CD1c-positive myeloid dendritic cell (primary cell): ENCODE measurements at regions not wholly inside any gene's neighbourhood (a gene's known extent, or its start where the extent isn't known, plus 50 kb on each side); places are given as distances from the start of the nearest gene placed in this dataset.
"Not testable (repeated sequence)": the region's sequence is repeated elsewhere in the genome, so short reads cannot be mapped to it uniquely, and the experiment has no call there.

Experiments used
- DNase-seq: peaks from one replicate; pipeline ENCODE4 v3.0.0-alpha.2; 2016; ENCODE audit errors: extremely low spot score

DNA sequence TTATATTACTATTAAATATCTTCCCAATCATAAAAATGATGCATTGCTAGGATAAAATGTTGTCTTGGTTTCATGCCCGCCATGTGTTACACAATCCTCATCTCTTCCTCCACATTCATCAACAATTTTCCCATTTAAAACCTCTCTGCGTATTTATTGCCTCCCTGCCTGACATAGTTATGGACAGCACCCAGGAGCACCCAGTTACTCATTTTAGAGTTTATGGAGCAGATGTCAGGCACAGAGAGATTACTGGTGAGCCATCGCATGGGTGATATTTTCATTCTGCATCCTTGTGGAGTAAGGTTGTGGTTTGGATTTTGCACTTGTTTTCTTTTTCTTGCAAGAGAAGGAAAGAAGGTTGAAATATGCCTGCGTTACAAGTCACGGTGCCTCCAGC is 116.7 kb upstream of the NPAS2 start:
- DNase-seq = no peak

DNA sequence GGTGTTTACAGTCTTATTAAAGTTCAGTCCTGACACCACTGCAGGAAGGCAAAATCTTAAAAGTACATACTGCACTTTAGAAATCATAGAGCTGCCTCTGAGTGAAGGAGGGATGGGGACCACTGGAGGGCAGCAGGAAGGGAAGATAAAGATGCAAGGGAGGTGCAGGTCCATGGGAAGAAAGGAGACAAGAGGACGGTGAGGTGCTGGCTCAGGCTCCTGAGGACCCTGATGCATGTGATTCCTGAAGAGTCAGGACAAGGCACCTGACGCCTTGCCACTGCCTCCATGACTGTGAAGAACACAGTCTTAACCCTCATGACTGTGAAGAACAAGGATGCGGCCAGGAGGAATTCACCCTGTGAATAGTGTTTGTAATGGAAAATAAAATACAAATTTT is 116.2 kb upstream of the NPAS2 start:
- no peak for DNase-seq

DNA sequence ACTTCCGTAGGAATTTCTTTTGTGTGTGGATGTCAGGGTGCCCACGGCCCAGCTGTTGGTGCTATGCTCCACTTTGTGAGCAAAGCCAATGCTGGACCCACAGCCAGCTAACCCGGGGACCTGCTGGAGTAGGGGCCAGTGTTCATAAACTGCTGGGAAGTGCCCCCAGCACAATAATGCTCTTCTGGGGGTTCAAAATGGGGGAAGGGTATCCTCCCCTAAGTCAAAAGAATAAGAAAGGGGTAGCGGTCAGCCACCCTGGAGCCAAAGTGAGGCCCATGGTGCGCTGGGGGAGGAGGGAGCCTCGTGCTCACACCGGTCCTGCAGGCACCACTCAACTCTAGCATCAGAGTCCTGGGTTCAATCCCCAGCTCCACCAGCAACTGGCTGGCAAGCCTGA is 115.8 kb upstream of the NPAS2 start:
- DNase-seq = no peak

DNA sequence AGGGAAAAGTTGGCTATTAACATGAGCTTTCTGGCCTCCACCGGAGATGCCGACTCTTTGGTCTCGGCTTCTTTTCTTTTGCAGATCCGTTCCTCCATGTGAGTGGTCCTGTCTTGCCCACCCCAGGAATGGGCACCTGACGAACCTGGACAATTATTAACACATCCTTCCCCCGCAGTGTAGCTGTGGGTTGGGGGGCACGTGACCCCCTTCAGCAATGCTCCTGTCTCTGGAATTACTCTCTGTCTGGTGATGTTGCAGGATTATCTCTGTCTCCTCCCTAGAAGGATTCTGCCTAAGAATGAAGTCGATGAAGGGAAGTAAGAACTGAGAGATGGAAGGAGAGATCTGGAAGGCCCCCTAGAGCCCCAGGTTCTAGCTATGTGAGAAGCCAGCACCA is 115.2 kb upstream of the NPAS2 start:
- no peak for DNase-seq

DNA sequence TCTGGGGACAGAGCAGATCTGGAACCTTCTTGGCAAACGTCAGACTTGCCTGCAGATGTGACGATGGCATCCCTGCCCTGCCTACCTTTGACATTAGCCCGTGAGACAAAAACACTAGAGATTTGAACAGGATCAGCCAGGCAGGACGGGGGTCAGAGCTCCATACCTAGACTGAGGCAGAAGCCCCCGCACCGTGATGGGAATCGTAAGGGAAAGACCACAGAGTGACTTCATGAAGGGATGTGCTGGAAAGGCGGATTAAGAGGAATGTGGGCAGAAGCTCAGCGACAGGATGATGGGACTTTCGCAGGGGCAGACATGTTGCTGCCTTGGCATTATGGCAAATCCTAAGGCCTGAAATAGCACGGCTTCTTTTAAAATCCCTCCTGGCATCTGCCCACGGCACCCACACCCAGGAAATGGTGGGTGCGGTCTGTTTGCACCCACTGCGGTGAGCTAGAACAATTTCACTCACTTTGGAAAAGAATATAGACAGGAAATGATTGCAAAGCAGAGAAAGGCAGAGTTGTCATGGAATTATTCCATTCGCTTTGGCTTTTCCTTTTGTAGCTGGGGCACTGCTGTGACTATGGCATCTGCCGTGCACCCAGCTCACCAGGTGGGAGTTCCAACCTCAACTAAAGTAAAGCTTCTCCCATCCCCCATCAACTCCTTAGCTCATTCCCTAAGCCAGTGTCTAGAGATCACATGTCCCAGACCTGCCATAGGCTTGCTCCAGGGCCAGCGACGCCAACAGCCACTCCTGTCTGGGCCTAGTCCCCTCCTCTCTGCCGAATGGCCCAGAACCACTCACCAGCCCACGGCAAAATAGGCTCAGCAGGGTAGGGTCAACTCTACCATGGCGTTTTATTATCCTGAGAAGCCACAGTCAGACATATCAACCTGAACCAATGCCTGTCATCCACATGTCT is 112.7 kb upstream of the NPAS2 start:
- DNase-seq = no peak

DNA sequence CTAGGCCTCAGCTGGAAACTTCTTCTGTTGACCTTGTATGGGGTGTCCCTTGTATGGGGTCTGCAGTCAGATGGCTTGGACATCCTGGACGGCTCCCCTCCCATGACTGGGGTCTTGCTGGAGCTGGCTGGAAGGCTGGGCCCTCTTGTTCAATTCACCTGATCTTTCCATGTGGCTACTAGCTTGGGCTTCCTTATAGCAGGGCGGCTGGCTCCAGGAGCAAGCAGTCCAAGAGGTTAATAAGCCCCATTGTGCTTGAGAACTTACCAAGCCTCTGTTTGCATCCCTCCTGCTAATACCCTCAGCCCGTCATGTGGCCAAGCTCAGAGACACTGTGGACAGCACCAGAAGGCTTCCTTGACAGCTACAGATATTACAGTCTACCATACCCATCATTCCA is 111.6 kb upstream of the NPAS2 start:
- no peak for DNase-seq

DNA sequence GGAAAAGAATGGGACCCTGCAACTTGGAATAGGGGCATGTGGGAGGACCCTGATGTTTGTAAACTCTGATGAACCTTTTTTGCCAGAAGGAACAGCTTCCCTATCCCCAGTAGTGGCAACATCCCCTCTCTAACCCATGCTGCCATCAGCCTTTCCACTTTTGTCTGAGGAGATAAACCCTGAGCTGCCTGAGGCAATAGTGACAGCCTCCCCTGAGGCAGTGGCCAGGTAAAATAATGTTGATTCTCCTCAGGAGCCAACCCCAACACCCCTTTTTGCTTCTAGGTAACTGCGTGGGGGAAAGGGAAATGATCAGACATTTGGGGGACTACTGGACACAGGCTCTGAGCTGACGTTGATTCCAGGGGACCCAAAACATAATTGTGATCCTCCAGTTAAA is 106.8 kb upstream of the NPAS2 start:
- DNase-seq = no peak

DNA sequence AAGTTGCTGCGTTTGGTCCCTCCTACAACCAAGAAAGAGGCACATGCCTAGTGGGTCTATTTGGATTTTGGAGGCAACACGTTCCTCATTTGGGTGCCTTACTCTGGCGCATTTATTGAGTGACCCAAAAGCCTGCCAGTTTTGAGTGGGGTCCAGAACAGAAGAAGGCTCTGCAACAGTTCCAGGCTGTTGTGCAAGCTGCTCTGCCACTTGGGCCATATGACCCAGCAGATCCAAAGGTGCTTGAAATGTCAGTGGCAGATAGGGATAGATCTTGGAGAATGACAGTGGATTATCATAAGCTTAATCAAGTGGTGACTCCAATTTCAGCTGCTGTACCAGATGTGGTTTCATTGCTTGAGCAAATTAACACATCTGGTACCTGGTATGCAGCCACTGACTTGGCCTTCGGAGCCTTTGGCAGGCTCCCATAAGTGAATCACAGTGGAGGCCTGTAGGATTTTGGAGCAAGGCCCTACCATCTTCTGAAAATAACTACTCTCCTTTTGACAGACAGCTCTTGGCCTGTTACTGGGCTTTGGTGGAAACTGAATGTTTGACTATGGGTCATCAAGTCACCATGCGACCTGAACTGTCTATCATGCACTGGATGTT is 105.4 kb upstream of the NPAS2 start:
- not testable (repeated sequence) for DNase-seq

DNA sequence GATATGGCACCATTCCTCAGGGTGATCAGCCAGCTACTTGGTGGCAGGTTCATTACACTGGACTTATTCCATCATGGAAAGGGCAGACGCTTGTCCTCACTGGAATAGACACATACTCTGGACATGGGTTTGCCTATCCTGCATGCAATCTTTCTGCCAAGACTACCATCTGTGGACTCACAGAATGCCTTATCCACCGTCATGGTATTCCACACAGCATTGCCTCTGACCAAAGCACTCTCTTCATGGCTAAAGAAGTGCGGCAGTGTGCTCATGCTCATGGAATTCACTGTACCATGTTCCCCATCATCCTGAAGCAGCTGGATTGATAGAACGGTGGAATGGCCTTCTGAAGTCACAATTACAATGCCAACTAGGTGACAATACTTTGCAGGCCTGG is 104.1 kb upstream of the NPAS2 start:
- DNase-seq = not testable (repeated sequence)

DNA sequence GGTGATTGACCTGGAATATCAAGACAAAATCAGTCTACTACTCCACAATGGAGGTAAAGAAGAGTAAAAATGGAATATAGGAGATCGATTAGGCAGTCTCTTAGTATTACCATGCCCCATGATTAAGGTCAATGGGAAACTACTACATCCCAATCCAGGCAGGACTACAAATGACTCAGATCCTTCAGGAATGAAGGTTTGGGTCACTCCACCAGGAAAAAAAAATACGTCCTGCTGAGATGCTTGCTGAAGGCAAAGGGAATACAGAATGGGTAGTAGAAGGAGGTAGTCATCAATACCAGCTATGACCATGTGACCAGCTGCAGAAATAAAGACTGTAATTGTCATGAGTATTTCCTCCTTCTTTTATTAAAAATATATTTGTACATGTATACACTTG is 103.4 kb upstream of the NPAS2 start:
- DNase-seq = no peak

DNA sequence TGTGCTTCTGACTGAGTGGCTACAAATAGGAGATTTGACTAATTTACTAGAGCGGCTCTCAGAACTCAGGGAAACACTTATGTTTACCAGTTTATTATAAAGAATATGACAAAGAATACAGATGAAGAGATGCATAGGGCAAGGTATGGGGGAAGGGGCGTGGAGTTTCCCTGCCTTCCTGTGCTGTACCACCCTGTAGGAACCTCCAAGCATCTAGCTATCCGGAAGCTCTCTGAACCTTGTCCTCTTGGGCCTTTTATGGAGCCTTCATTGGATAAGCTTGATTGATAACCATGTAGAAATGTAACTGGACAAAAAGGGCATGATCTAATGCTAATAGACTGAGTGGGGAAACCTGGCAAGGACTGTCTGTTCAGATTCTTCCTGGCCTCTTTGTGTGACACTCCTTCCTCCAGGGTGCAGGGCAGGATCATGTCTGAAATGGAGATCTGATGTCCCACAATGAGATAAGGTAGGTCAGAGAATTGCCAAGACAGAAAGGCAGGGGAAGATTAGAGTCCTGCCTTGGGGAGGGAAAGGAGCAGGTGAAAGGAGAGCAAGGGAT is 101.8 kb upstream of the NPAS2 start:
- no peak for DNase-seq

DNA sequence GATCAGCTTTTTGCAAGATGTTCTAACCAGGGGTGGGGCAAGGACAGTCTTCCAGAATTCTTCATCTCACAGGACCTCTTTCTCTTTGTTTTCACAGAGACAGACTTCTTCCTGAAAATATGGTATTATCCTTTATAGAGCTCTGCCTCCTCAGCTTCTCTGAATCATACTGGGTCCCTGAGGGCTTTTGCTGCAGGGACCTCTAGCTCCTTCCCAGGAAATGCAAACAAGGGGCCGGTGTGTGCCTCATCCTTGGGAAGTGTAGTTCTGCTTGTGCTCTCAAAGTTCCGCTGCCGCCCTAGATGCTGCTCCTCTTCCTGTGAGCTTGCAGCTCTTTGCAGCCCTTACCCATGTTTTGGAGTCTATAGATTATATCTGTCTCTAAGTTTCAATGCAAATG is 99.5 kb upstream of the NPAS2 start:
- no peak for DNase-seq

DNA sequence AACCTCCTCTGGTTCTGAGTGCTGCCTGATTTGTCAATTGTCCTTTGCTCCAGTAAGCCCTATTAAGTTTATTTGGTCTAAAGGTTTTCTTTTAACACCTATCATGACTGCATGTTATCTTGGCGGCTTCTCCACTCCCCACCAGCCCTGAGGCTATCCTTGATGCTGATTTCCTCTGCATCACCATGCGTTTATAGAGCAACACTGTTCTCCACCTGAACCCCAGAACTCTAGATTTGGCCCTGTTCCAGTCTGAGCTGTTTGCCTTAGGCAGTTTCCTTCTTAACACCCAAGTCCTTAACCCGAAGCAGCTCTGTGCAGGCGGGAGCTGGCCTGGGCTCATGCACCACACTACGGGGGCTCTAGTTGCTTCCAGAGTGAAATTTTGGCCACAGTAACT is 98.2 kb upstream of the NPAS2 start:
- DNase-seq = no peak

DNA sequence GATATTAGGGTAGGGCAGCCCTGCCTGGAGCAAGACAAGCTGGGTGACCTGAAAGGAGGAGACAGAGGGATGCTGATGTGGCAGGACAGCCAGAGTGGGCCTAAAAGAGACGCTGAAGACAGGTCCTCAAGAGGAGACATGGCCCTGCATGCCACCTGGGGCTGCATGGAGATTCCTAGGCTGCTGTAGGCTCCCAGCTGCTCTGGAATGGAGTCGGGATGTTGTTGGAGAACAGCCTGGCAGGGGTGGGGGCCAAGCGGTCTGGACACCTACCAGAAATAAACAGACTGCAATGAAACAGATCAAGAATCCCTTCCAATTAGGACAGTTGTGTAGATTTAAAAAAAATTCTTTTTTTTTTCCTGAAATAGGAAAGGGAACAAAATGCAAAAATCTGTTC is 97.8 kb upstream of the NPAS2 start:
- no peak for DNase-seq

DNA sequence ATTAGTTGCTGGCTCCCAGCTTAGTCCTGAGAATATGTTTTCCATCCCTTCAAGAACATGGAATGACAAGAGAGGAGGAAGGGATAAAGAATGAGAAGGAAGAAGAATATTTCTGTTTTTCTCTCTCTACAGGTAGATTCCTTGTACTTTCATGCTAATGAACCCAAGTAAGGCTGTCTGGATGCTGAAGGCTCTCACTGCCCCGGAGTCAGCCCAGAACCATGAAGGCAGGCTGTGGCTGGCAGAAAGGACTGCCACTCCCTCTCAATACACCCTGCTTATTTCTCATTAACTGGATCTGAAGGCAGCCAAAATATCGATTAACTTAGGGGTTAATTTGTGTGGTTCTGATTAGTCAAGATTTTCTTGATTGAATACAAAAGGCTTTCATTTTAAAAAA is 93.1 kb upstream of the NPAS2 start:
- no peak for DNase-seq

DNA sequence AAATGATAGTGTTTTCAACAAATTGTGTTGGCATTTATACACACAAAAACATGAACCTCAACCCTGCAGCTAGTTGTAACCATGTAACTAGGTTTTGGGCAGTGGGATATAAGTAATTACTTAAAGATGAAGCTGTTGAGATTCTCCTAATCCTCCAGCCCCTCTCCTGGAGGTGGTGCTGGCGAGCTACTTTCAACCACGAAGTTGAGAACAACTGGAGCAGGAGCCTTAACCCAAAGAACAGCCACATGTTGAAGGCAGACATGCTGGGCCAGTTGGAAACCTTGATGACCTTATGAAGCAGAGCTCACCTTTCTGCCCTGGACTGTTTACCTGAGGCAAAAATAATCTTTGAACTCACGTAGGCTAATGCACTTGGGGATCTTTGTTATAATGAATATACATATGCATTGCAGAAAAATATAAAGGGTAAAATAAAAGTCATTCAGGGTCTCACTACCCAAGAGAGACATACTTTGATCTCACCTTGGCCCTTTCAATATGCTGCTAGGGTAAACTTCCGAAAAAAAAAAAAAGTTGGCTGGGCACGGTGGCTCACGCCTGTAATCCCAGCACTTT is 89.6 kb upstream of the NPAS2 start:
- DNase-seq = peak; percentile 64

DNA sequence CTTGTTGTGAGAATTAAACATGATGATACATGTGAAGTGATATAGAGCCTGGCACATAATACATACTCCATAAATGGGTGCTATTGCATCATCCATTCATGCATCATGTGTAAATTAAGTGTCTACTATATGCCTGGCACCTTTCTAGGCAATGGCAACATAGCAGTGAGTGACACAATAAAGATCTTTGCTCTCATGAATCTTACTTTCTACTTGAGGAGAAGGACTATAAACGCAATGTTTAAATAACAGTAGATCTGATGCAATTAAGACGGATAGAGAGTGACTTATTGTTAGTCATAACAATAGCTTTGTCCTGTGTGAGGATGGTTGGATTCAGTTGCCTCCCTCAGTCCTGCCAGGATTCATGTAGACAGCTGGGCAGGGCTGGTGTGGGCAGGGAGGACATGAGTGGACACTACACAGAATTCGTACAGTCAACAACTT is 88.4 kb upstream of the NPAS2 start:
- DNase-seq = no peak

DNA sequence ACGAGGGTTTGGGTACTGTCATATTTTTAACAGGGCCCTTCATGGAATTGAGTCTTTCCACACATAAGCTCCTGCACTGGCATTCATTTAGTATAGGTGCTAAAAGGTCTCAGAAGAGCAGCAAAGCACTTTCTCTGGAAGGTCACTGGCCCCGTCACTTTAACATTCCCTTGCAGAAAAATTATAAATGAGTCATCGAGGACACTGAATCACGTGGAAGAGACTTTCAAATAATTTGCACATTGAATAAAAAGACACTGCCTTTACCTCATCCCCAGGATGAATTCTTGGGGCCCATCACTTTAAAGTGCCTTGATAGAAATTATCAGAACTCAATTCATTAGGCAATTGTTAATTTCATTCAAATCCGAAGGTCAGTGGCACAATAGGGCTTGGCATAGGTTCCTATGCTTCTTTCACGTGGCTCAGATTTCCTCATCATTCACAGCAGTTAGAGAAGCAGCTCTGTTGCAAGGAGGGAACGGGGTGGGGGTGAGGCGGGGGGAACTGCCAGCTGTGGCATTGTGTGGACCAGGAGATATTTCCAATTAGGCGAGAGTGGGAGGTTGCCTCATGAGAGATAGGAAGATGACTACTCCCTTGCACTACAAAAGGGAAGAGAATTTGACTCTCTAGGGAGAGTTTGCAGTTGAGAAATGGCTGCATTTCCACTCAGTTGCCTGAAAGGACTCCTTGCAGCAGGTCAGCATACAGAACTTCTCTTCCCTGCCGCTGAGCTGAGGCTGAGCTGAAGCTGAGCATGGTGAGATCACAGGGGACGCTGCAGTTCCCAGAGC is 86.3 kb upstream of the NPAS2 start:
- DNase-seq = peak; percentile 82

DNA sequence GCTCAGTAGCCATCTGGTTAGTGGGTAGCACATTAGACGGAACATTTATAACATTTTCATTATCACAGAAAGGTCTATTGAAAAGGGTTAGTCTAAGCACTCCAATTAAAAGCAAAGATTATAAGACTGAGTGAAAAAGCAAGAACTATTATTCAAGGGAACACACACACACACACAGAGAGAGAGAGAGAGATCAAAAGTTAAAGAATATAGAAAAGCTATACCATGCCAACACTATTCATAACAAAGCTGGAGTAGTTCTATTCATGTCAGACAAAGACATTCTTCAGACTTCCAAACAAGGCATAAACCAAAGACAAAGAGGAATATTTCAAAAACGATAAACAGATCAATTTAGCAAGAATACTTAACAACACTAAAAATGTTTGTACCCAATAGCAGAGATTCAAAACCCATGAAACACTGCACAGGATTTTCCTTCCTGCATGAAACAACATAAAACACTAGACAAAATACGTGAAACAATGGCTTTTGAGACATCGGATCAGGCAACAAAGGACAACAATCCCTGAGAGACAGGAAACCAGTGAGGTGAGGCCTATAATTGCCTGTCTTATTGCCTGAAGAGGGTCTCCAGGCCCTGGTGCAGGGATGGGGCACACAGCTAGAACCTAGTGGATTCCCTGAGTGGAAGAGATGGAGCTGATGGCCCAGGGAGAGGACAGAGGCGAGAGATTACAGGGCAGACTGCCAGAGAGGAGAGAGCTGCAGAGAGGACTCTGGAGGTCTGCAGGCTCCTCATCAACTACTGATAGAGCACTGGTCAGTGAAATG is 83.6 kb upstream of the NPAS2 start:
- no peak for DNase-seq

DNA sequence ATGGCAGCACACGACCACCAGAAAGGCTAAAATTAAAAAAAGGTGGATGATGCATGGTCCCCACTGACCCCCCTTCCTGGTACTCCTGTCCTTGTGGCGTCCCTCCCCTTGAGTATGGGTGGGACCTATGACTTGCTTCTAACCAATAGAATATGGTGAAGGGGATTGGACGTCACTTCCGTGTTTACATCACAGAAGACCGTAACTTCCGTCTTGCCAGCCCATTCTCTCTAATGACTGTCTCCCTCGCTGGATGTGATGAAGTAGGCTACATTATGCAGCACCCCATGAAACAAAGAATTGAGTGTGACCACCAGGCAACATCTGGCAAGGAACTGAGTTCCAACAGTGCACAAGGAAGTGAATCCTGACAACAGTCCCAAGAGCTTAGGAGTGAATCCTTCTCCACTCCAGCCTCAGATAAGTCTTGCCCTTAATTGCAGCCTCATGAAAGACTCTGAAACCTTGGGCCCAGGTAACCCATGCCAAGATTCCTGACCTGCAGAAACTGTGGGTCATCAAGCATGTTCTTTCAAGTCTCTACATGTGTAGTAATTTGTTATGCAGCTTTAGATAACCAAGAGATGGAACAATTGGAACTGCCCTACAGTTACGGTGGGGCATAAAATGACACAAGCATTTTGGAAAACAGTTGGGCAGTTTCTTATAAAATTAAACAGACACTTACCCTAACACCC is 80.1 kb upstream of the NPAS2 start:
- DNase-seq = no peak
